ENCODE measurements at regions not wholly inside any gene's neighbourhood (a gene's known extent, or its start where the extent isn't known, plus 50 kb on each side); places are given as distances from the start of the nearest gene placed in this dataset.

DNA sequence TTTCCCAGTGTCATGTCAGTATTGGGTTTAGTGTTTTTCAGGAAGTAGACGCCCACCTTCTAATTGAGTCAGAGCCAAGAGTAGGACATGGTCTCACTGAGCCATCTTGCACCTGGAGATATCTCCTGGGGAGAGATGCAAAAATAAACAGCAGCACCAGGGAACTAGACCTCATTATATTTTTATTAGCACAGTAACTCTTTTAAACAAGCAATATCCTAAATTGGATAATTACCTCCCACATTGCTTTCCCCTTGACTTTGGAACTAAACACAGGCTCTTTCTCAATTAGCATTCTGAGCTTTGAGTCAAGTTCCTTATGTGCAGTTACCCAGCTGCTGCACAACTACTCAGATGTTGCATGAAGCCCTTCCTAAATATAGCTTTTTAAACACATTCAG is 175.4 kb downstream of the IBTK start:
- no peak for DNase-seq (ENCODE audit: low spot score)

DNA sequence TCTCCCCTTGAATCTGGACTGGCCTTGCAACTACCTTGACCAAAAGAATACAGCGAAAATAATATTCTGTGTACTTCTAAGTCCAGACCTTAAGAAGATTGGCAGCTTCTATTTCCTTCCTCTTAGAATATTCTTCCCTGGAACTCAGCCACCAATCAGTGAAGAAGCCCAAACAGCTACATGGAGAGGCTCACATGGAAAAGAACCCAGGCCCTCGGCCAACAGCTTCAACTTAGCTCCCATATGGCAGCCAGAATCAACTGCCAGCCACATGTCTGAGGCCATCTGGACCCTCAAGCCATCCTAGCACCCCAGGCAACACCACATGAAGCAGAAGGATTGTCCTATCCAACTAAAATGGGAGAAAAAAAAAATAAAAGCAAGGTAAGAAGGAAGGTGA is 178.8 kb downstream of the IBTK start:
- no peak for DNase-seq (ENCODE audit: low spot score)

DNA sequence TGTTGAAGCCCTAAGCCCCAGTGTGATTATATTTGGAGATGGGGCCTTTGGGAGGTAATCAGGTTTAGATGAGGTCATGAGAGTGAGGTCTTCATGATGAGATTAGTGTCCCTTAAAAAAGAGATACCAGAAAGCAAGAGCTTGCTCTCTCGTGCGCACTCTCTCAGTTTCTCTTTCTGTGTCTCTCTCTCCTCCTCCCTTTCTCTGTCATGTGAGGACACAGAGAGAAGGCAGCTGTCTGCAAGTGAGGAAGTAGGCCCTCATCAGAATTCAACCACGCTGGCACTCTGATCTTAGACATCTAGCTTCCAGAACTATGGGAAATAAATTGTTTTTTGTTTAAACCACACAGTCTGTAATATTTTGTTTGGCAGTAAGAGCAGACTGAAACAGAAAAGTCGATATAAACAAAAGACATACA is 180.5 kb downstream of the IBTK start:
- DNase-seq (ENCODE audit: low spot score) = no peak

DNA sequence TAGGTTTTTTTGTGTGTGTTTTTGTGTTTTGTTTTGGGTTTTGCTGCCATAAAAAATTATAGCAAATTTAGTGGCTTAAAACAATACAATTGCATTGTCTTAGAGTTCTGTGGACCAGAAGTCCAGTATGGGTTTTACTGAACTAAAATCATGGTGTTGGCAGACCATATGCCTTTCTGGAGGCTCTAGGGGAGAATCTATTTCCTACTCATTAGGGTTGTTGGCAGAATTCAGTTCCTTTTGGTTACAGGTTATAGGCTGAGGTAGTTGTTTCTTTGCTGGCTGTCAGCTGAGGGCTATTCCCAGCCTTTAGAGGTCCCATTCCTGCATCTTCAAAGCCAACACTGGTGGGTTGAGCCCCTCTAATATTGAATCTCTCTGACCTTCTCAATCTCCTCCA is 181.3 kb downstream of the IBTK start:
- DNase-seq (ENCODE audit: low spot score) = no peak

DNA sequence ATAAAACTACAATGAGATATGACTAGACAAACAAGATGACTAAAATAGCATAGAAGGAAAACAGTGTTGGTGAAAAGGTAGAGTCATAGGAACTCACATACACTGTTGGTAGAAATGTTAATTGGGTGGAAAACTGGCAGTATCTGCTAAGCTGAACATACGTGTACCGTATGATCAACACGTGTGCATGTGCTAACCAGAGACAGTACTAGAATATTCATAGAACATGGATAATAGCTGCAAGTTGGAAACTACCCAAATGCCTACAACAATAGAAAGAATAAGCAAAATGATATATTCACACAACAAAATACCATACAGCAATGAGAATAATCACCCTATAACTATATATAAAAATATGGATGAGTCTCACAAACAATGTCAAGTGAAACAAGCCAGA is 184.0 kb downstream of the IBTK start:
- no peak for DNase-seq (ENCODE audit: low spot score)

DNA sequence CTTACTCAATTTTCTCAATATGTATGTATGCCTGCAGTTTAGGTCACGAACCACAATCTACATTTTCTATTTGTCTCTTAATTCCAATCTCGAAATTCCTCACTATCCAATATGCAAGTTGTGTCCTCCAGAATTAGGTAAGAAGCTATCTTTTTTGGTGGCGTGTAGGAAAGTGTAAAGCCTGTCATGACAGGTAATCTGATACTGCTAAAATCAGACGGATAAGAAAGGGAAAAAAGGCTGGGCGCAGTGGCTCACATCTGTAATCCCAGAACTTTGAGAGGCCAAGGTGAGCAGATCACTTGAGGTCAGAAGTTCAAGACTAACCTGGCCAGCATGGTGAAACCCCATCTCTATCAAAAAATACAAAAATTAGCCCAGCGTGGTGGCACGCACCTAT is 185.3 kb downstream of the IBTK start:
- no peak for DNase-seq (ENCODE audit: low spot score)

DNA sequence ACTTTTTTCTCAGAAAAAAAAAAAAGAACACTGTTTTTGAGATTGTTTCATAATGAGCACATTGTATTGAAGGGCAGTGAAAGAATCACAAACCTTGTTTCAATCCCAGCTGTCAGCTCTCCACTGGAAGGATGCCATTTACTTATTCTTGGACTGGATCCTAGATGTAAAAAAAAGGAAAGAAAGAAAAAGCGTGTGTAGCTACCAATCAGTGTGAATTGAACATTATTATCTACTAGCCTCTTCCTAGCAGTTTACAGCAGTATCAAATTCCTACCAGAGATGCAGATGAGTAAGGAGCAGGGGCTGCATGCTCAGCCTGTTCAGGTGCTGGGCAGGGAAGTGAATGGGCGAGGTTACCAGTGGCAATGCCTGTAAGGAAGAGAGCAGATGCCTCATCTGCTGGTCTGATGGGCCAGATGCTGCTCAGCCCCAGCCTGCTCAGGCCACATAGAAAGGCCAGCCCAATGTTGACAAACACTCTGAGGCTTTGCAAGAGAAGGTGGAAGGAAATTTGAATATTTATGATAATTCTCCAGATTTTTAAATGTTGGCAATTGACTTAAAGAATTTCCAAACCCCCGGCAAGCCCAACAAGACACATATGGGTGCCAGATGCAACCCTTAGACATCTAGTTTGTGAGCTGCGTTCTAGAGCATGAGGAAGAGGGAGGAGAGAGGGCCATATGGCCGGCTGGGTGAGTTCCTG is 189.5 kb downstream of the IBTK start:
- no peak for DNase-seq (ENCODE audit: low spot score)

DNA sequence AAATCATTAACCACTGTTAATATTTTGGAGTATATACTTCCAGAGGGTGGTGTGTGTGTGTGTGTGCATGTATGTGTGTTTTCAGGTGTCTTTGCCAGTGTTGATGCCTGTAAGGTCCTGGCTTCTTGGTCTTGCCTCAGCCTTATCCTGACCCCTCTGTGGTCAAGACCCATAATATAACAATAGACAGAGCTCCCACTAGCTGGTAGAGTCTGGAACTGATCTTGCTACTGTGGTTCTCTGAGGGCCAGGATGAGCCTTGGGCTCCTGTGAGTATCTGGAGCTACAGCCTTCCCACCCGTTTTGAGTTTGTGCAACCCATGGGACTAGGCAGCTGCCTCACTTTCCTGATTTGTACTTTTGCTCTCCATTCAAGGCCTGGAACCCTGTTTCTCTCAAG is 191.0 kb downstream of the IBTK start:
- peak; percentile 29 for DNase-seq (ENCODE audit: low spot score)

DNA sequence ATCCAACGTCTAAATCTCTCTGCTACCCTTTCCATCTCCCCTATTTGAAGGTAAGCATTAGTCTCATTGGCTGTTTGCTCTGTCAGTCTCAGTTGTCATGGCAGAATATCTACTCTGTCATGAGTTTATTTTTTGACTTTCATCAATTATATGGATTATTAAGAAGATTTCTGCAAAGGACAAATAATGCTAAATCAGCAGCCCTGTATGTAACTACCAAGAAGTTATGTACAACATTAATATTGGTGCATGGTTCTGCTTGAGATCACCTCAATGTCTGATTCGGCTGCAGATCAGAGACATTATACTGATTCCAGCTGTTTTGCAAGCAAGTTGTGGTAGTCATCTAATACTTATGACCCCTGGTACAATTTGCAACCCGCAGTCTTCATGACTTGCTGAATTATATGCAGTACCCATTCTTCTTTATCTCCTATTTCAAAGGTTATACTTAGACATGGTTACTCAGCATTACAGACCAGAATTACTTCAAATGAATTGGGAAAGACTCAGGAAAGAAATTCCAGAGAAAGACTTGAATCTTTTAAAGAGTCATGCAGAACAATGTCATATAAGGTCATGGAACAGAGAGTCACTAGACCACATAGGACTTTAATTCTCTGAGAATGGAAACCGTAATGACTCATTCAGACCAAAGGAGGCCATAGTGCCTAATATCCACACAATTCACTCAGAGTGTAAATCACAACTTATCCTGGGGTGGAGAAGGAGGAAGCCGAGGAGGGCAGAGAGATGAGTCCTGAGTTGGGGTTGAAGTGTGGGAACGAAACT is 201.4 kb downstream of the IBTK start:
- no peak for DNase-seq (ENCODE audit: low spot score)

DNA sequence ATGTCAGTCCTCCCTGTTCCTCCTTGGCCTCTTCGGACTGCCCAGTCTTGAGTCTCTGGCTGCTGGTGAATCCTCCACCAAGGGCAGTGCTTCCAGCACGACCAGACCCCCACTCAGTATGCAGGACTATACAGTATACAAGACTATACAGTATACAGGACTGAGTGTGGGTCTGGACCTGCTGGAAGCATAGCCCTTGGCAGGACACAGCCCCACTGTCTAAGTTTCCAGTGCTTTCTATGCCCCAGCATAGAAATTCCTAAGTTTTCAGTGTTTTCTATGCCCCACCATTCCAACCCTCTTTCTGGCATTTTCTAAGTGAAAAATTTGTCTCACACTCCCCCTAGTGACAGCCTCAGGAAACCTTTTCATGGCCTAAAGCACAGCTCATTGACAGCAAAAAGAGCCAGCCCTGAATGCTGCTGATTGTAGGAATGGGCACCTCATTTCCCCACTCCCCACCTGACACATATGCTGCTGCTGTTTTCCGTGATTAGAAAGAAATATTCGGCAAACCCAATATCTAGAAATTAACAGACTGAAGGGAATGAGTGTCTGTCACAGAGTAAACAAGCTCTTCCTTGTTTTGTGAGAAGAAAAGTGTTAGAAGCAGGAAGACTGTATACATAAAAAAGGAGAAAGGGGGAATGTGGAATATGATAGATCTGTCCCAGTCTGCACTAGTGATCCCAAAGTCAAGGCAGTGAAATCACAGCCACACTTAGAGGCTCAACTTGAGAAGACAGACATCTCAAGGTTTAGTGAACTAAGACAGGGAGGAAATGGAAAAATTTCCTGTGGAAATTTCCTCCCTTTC is 206.9 kb downstream of the IBTK start:
- peak; percentile 46 for DNase-seq (ENCODE audit: low spot score)

DNA sequence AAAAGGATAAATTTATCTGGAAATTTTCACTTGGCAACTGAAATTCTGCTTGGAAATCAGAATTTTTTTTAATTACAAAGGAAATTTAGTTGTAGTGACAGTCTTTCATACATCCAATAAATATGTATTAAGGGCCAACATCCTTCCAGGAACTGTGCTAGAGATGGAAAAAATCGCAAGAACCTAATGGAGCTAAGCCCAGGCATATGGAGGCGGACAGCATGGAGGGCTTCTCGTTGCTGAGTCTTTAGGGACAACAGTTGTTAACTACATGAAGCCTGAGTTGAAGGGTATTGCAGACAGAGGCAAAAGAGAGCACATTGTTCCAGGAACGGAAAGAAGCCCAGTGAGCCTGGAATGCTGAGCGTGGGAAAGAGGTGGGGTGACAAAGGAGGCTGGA is 208.9 kb downstream of the IBTK start:
- DNase-seq (ENCODE audit: low spot score) = no peak

DNA sequence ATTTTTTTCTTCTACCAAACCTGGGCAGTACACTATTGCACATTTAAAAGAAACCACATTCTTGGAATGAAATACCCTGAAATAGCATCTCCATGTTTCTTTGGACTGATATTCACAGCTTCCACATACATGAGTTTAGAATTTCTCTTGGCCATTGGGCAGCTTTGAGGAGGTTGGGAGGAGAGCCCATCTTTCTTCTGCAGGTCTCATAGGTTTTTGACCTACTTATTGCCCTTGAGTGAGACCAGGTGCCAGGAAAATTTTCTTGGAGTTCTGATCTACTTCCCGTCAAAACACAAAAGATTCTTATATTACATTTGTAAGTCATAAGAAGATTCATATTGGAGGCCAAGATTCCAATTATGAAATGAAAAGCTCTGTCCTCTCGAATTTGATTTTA is 212.0 kb downstream of the IBTK start:
- DNase-seq (ENCODE audit: low spot score) = no peak

DNA sequence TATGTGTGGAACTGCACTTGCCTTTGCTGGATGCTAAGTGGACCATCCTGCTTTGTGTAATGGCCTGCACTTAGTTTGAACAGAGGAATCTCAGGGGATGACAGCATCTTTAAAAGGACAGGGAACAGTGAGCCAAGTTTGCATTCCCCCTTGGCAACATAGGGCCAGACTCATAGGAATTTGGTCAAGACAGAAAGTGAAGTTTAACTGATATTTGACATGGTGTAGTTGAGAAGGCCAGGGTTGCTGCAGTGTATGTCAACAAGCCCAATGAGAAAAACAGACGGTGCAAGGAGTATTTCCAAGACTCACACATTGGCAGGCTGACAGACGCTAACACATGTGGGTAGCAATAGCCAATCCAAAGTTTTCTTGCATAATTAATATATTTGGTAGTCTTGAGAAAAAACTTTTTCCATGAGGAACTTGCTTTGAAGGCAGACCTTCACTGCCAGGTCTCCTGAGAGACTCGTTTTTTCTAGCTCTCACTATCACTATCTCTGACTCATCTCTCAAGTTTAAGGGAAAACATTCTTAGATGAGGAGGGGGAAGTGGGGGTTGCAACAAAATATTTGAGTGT is 213.8 kb downstream of the IBTK start:
- no peak for DNase-seq (ENCODE audit: low spot score)

DNA sequence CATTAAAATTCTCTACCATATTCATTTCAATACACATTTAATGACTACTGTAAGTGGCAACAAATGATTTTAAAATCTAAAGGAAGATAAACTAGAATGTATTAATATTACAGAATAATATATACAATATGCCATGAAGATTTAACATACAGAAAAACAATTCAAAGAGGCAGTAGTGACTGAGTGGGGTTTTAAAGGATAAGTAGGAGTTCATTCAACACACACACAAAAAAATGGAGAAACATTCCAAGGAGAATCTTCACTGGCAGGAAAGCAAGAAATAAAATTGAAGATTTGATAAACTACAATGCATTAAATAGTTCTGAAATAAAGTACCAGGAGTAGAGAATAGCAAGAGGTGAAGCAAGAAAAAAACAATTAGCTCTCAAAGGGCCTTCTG is 215.1 kb downstream of the IBTK start:
- no peak for DNase-seq (ENCODE audit: low spot score)

DNA sequence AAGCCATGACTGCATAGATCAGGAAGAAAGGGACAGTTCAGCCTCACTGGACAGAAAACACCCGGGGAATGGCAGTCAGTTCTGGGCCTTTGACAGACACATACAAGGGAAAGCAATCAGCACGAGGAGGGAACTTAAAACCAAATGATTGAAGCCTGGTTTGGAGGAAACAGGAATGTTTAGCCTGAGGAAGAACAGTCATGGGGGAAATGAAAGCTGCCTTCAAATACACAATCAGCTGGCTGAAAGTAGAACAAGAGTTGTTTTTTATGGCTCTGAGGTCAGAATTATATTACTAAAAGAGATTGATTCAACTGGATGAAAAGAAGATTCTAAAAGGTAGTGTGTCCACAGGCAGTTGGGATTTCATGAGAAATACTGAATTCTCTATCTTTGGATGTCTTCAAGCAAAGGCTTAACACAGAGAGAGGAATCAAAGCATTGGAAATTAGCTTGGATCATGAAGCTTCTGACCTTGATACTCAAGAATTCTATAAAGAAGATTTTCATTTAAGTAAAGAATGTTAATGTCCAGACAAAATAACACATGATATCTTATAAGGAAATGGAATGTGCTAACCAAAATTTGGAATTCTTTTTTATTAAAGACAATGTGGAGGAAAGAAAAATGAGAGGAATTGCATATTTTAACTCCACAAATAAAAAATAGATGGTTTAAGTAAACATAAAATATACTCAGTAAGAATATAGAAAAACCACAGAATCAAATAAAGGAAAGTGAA is 216.6 kb downstream of the IBTK start:
- DNase-seq (ENCODE audit: low spot score) = no peak

DNA sequence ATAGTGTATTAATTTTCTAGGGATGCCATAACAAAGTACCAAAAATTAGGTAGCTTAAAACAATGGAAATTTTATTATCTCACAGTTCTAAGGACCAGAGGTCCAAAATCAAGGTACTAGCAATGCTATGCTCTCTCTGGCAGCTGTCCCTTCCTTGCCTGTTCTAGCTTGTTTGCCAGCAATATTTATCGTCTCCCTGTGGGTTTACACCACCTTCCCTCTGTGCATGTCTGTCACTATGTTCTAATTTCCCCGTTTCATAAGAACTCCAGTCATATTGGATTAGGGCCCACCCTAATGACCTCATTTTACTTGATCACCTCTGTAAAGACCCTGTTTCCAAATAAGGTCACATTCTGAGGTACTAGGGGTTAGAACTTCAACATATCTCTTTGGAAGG is 217.2 kb downstream of the IBTK start:
- no peak for DNase-seq (ENCODE audit: low spot score)

DNA sequence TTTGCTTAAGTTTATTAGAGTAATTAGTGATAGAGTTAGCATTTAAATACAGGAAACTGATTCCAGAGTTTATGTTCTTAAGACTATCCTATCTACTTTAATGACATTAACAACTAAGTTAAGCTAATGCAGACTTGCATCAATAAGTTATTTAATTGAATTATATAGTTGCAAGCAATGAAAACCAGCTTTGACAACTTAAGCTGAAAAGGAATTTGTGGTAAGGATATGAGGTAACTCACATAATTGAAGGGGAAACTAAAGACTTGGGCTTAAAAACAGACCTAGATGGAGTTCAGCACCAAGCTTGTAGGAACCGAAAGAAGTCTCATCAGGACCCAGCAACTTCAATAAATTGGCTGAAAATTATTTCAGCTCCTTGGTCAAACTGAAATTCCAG is 222.3 kb downstream of the IBTK start:
- DNase-seq (ENCODE audit: low spot score) = no peak

DNA sequence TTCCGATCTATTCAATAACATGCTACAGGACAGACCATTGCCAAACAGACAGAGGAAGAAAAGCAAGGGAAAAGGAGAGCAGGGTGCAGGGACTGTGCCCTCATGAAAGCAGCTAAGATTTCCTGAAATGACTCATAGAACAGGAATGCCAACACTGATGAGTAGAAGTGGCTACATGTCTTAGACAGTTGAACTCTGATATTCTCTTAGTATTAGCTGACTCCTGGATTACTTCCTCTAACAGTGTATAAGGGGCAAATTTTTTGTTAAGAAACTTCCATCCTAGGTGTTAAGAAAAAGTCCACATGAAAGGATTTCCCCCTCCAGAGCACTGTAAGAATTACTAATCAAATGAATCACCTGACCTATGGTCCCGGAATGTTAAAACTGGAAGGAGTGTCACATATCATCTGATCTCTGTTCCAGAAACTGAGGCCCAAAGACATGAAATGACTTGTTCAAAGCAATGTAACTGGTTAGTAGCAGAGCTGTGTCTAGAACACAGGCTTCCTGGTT is 224.9 kb downstream of the IBTK start:
- DNase-seq (ENCODE audit: low spot score) = no peak

DNA sequence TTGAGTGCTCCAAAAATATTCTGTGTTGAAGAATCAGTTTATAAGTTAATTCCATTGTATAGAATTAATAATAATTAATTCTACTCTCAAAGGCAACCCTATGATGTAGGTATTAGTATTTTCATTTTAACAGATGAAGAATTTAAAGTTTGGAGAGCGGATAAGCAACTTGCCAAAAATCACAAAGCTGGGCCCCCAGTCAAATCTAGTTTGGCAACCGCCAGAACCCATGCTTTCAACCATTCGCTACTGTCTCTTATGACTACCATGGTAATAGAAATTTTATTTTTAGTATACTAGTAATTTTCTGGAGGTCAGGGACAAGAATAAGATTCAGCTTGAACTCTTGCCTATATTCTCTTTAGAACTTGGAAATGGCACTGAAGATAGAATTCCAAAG is 229.8 kb downstream of the IBTK start:
- DNase-seq (ENCODE audit: low spot score) = no peak

DNA sequence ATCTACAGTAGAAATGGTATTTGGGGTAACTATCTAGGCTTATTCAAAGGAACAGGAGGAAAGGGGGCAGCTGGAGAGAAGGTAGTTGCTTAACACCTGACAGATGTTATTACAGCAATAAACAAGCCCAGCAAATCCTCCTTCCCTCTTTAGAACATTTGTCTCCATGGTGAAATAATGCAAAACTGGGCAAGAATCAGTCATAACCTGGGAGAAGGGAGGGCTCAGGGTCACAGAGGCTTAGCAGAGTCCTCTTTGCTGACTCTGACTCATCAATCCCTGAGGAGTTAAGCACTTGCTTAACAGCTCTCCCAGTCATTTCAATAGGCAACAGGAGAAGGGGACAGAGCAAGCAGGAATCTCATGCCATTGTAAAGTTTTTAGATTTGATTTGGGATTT is 230.3 kb downstream of the IBTK start:
- DNase-seq (ENCODE audit: low spot score) = peak; percentile 43

DNA sequence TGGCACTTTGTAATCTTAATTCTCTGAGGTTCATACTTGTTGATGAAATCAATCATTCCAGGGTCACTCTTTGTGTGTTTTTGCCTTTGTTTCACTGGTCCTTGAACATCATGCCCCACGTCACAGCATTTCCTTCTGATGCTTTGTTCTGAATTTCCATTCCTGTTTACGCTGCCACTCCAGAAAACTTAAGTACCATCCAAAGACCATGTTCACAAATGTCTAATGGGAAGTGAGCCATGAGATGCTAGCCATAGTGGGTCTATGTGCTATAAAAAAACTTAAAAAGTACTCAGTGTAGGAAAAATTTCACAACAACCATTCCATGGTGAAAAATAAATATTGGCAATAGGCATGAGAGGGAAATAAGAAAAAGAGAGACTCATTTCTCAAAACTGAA is 232.0 kb downstream of the IBTK start:
- DNase-seq (ENCODE audit: low spot score) = no peak

DNA sequence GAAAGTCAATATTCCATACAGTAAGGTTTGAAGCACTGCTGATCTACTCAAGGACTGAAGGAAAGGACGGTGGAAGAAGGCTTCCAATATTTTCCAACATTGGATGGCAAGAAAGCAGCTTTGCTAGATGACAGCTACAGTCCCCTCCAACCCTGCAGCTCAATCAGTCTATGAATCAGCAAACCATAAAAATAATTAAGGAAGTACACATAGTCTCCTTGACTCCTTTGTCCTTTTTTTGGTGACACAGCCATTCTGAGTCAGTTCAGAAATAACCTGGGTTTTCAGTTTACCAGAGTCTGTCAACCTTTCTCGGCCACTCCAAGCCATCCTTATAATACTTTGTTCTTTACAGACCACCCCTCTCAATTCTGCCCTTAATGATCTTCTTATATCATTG is 232.5 kb downstream of the IBTK start:
- no peak for DNase-seq (ENCODE audit: low spot score)
